ENCODE measurements at regions not wholly inside any gene's neighbourhood (a gene's known extent, or its start where the extent isn't known, plus 50 kb on each side); places are given as distances from the start of the nearest gene placed in this dataset.
A peak's percentile ranks its signal among the peaks of the same experiment; 100 is the strongest.
"Not testable (repeated sequence)": the region's sequence is repeated elsewhere in the genome, so short reads cannot be mapped to it uniquely, and the experiment has no call there.

- DNase-seq (ENCODE audit: low read depth) = no peak
These were observed 260.5 kb downstream of the NXPE2 start for GRCh38 chr11:114938799-114939198.

DNA sequence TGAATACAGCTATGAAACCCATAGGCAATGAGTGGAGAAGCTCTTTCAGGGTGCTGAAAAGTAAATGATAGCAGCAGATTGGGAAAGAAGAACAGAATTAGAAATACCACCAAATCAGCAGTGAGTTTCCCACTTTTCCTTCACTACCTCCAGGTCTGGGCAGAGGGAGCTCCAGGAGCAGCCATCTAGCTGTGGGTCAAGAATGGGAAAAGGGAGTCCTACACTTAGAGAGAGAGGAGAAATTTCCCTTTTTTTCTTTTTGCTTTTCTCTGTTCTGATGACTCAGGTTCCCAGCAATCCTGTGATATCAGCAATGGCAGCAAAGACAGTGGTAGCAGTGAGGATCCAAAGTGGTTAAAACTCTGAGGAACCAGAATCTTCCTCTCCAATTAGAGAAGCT, 263.9 kb downstream of the NXPE2 start:
- no peak for DNase-seq (ENCODE audit: low read depth)

DNA sequence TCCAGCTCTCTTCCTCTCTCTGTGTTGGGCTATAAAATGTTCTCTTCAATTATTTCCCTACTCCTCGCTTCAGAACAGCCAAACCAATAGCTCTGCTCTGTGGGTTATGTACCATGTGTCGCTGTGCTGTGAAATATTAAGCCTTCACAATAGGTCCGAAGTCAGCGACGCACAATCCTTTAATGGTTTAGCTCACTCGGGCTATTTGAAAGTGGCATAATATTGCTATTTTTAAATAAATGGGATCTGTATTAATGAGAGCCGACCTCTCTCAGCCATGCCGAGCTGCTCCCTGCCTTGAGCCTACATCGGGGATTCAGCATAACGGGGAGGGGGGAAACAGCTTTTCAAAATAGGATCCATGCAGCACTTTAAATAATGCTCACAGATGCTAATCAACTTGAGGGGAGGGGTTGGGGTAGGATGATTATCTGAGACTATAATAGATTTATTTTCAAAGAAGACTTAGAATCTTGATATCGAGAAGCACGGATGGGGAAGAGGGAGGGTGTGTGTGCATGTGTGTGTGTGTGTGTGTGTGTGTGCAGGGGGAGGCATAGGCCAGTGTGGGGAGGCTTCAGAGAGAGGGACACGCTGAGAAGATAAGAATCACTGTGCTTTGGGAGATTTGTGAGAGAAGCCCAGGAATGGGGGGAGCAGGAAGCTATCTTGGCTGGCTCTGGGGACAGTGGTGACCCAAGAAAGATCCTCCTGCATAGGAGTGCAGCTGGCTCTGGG, 271.5 kb downstream of the NXPE2 start:
- DNase-seq (ENCODE audit: low read depth) = no peak

GRCh38 chr11:114953039-114953438, 274.7 kb downstream of the NXPE2 start:
- DNase-seq (ENCODE audit: low read depth) = no peak

GRCh38 chr11:114955923-114956322, 277.6 kb downstream of the NXPE2 start:
- DNase-seq (ENCODE audit: low read depth) = no peak

DNA sequence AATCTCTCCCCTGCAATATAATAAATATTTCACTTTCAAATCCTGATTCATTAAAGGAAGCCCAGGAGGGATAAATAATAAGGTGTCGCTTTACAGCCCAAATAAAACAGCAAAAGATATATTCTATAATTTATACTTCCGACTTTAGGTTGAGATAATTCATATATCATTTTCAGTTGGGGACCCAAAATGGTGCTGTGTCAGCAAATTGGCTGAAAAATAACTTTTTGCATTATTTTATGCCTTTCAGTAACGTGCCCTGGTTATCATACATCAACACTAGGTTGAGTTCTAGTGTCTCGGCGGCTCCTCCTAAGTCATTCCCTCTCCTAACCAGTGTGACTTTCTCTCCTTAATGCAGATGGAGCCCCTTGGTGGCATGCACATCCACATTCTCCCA, 278.2 kb downstream of the NXPE2 start:
- no peak for DNase-seq (ENCODE audit: low read depth)

DNA sequence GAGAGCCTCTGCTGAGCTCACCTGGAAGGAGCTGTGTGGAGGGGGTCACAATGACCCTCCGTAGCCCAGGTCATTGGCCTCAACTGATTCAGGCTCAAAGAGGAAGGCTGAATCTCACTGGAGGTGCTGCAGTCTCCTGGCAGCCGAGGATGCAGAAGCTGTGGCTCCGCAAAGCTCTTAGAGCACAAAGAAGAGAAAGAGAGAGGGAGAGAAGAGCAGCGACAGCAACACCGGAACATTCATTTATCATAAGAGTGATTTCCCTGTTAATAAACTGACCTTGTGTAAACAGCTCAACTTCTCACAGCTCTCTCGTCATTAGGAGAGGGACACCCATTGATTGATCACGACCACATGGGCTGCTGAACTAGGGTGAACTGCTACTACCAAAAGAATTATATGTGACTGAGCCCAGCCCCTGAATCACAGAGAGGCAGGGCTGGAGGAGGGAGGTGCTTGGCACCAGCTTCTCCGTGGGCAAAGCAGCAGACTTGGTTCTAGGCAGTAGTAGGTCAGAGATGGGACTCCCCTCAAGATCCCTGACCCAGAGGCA, 281.7 kb downstream of the NXPE2 start:
- DNase-seq (ENCODE audit: low read depth) = no peak

DNA sequence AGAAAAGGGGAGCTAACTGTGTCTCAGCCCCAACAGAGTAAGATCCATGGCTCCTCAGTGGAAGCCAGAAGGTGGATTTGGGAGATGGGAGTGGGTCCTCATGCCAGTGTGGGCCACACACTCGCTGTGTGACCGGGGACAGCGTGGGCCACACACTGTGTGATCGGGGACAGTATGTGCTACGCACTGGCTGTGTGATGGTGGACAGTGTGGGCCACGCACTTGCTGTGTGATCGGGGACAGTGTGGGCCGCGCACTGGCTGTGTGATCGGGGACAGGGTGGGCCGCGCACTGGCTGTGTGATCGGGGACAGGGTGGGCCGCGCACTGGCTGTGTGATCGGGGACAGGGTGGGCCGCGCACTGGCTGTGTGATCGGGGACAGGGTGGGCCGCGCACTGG, 282.5 kb downstream of the NXPE2 start:
- DNase-seq (ENCODE audit: low read depth) = not testable (repeated sequence)

GRCh38 chr11:114964676-114965214, 286.4 kb downstream of the NXPE2 start:
- DNase-seq (ENCODE audit: low read depth) = no peak

DNA sequence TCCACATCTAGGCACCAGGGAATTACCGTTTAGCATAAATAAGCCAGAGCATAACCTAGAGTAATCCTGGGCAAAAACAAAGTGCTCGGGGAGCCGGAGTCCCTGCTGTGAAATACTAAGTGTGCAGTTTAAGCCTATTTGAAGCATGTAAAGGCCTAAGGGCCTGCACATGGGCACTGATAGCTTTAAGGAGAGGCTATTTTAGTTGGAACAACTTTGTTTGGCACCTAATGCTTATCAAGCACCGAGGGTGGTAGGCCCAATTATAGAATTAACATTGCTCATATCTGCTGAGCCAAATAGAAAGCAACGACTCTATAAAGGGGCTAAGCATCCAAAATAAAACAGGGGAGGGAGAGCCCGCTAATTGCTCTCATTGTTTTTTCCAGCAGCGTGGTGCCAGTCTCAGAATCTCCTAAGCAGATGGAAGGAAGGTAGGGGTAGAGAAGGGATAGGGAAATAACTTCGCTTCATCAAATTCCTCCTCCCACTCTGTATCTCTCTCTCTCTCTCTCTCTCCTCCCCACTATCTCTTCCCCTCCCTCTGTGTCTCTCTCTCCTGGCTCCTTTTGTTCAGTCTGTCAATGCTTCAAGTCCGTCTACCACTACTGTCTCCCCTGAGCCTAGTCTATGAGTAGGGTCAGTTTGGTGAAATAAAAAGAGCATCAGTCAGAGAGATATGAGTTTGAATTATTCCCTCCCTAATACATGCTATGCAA, 292.8 kb downstream of the NXPE2 start:
- no peak for DNase-seq (ENCODE audit: low read depth)

GRCh38 chr11:114972105-114972504, 293.8 kb downstream of the NXPE2 start:
- DNase-seq (ENCODE audit: low read depth) = no peak

DNA sequence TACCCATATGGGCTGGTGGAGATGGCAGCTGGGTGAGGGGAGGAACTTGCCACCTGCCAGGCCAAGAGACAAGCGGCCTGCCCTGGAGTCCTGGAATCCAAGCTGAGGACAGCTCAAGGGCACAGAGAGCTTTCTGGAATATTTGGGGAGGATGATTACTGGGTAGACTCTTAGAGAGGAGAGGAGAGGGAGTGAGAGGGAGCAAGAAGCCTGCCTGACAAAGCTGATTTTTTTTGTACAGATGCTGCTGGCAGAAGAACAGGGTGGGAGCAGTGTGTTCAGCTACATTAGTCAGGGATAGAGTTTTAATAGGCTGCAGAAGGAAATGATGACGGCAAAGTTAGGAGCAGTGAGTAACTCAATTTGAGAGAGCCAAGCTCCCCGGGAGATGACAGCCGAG, 299.3 kb downstream of the NXPE2 start:
- peak; percentile 36 for DNase-seq (ENCODE audit: low read depth)

DNA sequence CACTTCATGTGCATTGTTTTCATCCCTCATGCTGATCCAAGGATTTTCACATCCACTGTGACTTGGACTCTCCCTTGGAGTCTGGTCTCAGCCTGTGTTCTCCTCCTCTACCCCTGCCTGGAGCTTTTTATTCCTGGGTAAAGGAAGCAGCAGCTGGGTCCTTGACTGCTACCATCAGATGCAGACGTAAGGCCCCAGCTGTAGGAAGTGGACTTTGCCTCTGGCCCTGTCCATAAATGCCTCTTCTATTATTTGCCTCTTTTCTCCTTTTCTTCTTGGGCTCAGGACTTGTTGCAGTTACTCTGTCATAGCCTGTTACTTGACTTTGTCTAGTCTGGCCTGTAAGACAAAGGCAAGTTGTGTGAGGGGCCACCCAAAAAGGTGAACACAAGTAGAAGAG, 303.8 kb downstream of the NXPE2 start:
- no peak for DNase-seq (ENCODE audit: low read depth)

- no peak for DNase-seq (ENCODE audit: low read depth)
These were observed 306.4 kb downstream of the NXPE2 start for GRCh38 chr11:114984611-114985163.

GRCh38 chr11:114986365-114986764, 308.0 kb downstream of the NXPE2 start:
- DNase-seq (ENCODE audit: low read depth) = no peak

DNA sequence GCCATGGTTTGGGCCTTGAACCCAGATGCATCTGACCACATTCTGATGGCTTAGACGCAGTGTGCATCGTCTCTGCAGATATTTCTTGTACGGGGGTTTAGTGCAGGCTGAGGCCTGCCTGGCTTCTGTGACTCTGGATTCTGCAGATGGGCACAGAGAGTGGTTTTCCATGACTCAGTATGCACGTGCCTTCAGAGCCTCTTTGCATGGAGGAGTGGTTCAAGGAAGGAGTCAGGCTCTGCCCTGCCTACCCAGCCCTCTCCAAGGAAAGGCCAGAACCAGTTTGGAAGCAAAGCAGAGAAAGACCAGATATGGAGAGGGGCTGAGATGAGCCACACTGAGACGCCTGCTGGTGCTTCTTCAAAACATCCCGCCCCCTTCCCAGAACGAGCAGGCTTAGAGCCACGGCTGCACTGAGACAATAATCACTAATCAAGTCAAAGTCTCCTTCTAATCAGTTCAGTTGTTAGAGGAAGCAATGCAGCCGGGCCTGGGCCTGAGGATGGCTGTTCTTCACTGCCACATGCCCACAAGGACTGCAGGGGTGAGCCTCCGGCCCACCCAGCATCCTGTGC, 308.9 kb downstream of the NXPE2 start:
- DNase-seq (ENCODE audit: low read depth) = no peak

GRCh38 chr11:114988644-114989043, 310.3 kb downstream of the NXPE2 start:
- no peak for DNase-seq (ENCODE audit: low read depth)

GRCh38 chr11:114989536-114989935, 311.2 kb downstream of the NXPE2 start:
- DNase-seq (ENCODE audit: low read depth) = no peak

DNA sequence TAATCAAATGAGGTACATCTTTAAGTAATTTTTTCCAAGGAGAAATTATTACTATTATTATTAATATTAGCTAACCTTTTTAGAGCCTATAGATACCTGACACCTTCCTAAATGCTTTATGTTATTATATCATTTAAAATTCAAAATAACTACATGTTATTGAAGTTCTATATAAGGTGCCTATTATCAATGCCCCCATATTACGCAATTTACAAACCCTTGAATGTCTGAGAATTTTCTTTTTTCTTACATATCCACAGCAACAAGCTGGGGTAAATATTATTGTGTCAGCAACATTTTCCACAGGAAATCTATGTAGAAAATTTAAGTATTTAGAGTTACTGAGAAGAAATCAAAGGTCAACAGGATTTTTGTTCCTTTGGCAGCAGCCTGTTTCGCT, 327.3 kb downstream of the NXPE2 start:
- DNase-seq (ENCODE audit: low read depth) = no peak

DNA sequence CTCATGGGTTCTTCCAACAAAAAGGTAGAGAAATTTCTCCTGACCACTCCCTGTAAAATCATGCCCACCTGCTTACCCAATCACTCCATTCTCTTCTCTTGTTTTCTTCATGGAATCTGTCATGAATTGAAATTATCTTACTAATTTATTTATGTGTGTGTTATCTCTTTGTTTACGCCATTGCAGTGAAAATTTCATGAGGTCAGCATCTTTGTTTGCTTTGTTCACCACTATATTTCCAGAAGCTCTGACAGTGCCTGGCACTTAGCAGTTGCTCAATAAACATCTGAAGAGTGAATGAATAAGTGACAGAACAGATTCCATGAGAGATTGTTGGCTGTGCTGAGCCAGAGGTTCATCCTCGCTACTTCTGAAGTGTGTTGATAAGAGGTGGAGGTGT, 329.5 kb downstream of the NXPE2 start:
- no peak for DNase-seq (ENCODE audit: low read depth)

- DNase-seq (ENCODE audit: low read depth) = no peak
These were observed 330.5 kb downstream of the NXPE2 start for GRCh38 chr11:115008799-115009198.

- no peak for DNase-seq (ENCODE audit: low read depth)
These were observed 339.2 kb downstream of the NXPE2 start for GRCh38 chr11:115017529-115017928.

Measured in forelimb muscle (tissue), 1 donor.